HepG2 (cell line): ENCODE measurements at regions not wholly inside any gene's neighbourhood (a gene's known extent, or its start where the extent isn't known, plus 50 kb on each side); places are given as distances from the start of the nearest gene placed in this dataset.

Experiments
- ATAC-seq: fragments of 200-7000 bp; cut with Tn5 transposase; 3 replicates; pipeline ENCODE4 v1.9.1; 2020; ENCODE audit warnings: mild to moderate bottlenecking, moderate library complexity
- BruUV-seq: library from RNA; stranded (reverse); fragments of 400-500 nt; replicated peaks from 2 replicates; lab custom pipeline; 2021; lab: Mats Ljungman, UMichigan
- CTCF ChIA-PET: fragments of 300-600 bp; formaldehyde crosslinking; extraction: SDS; loops from one replicate; lab custom pipeline; 2021; ENCODE audit warnings: low total read pairs, inconsistent platforms, low intra/inter-chr PET ratio; lab: Yijun Ruan, JAX
- POLR2A ChIA-PET: fragments of 350-600 bp; sonication (Branson Sonifier 250); formaldehyde crosslinking; loops from one replicate; lab custom pipeline; 2020; ENCODE audit warnings: antibody characterized with exemption, inconsistent platforms; lab: Yijun Ruan, JAX
- DNase-seq: peaks from one replicate; pipeline ENCODE4 v3.0.0-alpha.2; 2015; ENCODE audit warnings: low spot score
- FAIRE-seq: peaks from 3 replicates; lab custom pipeline; 2011; peaks lifted over from hg19 to GRCh38; lab: Jason Lieb, UNC
- H2AFZ ChIP-seq: one replicate; pipeline ENCODE4 v1.6.1; 2011; ENCODE audit warnings: low read length, inconsistent platforms
- H3K27ac ChIP-seq: fragments of 300-600 bp; 3 replicates; pipeline ENCODE4 v1.8.0; 2011; ENCODE audit warnings: mixed run types, mild to moderate bottlenecking, mixed read lengths, low read length, inconsistent platforms; ENCODE audit not compliant: insufficient read depth; ENCODE audit errors: extremely low read length
- H3K27me3 ChIP-seq, 2 experiments: fragments of 200-600 bp in 1 of 2; 2 replicates in 1 of 2; 3 replicates in 1 of 2; pipeline versions ENCODE4 v1.6.0 to v1.8.0; 2011; ENCODE audit warnings: low read length in 2 of 2, mild to moderate bottlenecking in 2 of 2, moderate library complexity in 2 of 2, inconsistent platforms in 1 of 2; ENCODE audit not compliant: insufficient read depth in 2 of 2, control insufficient read depth in 1 of 2
- H3K36me3 ChIP-seq, 2 experiments: fragments of 200-600 bp in 1 of 2; replicated peaks in 1 of 2; 2 replicates in 1 of 2; 3 replicates in 1 of 2; pipeline versions ENCODE4 v1.5.1 to v1.8.0; 2011; ENCODE audit warnings: low read length in 2 of 2, inconsistent platforms in 1 of 2; ENCODE audit not compliant: insufficient read depth in 2 of 2, control insufficient read depth in 1 of 2
- H3K4me1 ChIP-seq: 2 replicates; pipeline ENCODE4 v1.5.1; 2012; ENCODE audit warnings: low read length, inconsistent platforms; ENCODE audit not compliant: insufficient read depth
- H3K4me2 ChIP-seq: 2 replicates; pipeline ENCODE4 v1.6.0; 2011; ENCODE audit warnings: low read depth, low read length, inconsistent platforms
- H3K4me3 ChIP-seq, 3 experiments: fragments of 200-600 bp in 1 of 3; sonication (generic), shearing (Covaris generic) in 1 of 3; replicated peaks in 1 of 3; 2 replicates each; pipeline ENCODE4 v1.5.1; 2011 to 2016; ENCODE audit warnings: low read length in 3 of 3, inconsistent platforms in 2 of 3, low read depth in 2 of 3, mild to moderate bottlenecking in 2 of 3, control low read depth in 1 of 3, mixed read lengths in 1 of 3; ENCODE audit not compliant: insufficient read depth in 1 of 3
- H3K79me2 ChIP-seq: one replicate; pipeline ENCODE4 v1.6.1; 2011; ENCODE audit warnings: low read length, inconsistent platforms; ENCODE audit not compliant: insufficient read depth
- H3K9ac ChIP-seq: 2 replicates; pipeline ENCODE4 v1.6.0; 2011; ENCODE audit warnings: mild to moderate bottlenecking, low read depth, low read length, inconsistent platforms; ENCODE audit not compliant: insufficient read depth
- H3K9me3 ChIP-seq: 2 replicates; pipeline ENCODE4 v1.5.1; 2012; ENCODE audit warnings: mild to moderate bottlenecking, low read length
- H4K20me1 ChIP-seq: 2 replicates; pipeline ENCODE4 v1.6.0; 2011; ENCODE audit warnings: inconsistent platforms, mild to moderate bottlenecking, low read length, moderate library complexity; ENCODE audit not compliant: insufficient read depth
- CEBPB ChIP-seq: IDR thresholded peaks from 2 replicates; pipeline ENCODE4 v1.6.1; 2011; ENCODE audit warnings: low read depth, low read length, improper control_type of control experiment, borderline replicate concordance
- KLF12 ChIP-seq: sonication (generic); formaldehyde crosslinking; IDR thresholded peaks from 2 replicates; pipeline ENCODE4 v1.4.0; 2020; ENCODE audit warnings: missing genetic modification reagents, borderline replicate concordance
- NR2F1 ChIP-seq, 2 experiments: fragments of 450-650 bp in 1 of 2; formaldehyde crosslinking in 1 of 2; IDR thresholded peaks; 2 replicates each; pipeline versions ENCODE4 v1.5.0 to v1.6.1; 2016 to 2020; ENCODE audit warnings: mild to moderate bottlenecking in 1 of 2, missing compliant biosample characterization in 1 of 2, missing genetic modification reagents in 1 of 2, moderate library complexity in 1 of 2
- ZBED4 ChIP-seq: sonication (generic); formaldehyde crosslinking; IDR thresholded peaks from 2 replicates; pipeline ENCODE4 v1.4.0; 2020; ENCODE audit warnings: missing genetic modification reagents, borderline replicate concordance
- ZNF253 ChIP-seq: sonication (generic); formaldehyde crosslinking; IDR thresholded peaks from 2 replicates; pipeline ENCODE4 v1.8.0; 2022; ENCODE audit warnings: mild to moderate bottlenecking, missing genetic modification reagents, borderline replicate concordance
- ZNF318 ChIP-seq: sonication (generic); formaldehyde crosslinking; IDR thresholded peaks from 2 replicates; pipeline ENCODE4 v1.4.0; 2020; ENCODE audit warnings: mild to moderate bottlenecking, missing genetic modification reagents
- ZNF781 ChIP-seq: sonication (generic); formaldehyde crosslinking; IDR thresholded peaks from 2 replicates; pipeline ENCODE4 v1.5.1; 2020; ENCODE audit warnings: borderline replicate concordance, mild to moderate bottlenecking, missing genetic modification reagents; ENCODE audit errors: not compliant biosample characterization
- ZNF790 ChIP-seq: sonication (generic); formaldehyde crosslinking; IDR thresholded peaks from 2 replicates; pipeline ENCODE4 v1.8.0; 2022; ENCODE audit warnings: missing genetic modification reagents, mild to moderate bottlenecking, borderline replicate concordance
- WGBS: methylation state at CpG from one replicate; pipeline ENCODE4 v1.1.6; 2017; ENCODE audit warnings: low lambda C conversion rate; 5-methylcytosine and 5-hydroxymethylcytosine counted together
- in situ Hi-C: cut with HindIII; loops from 2 replicates; pipeline ENCODE4 v1.10.0; 2017; ENCODE audit warnings: low pct_unique_long_range_greater_than_20kb; ENCODE audit not compliant: extremely low pct_ligation_motif_present
- intact Hi-C: fragments of 100-400 bp; cut with micrococcal nuclease; formaldehyde crosslinking; loops from one replicate; pipeline ENCODE4 v1.10.0; 2022; ENCODE audit not compliant: unreplicated experiment
- TF ChIP-seq, protein P1 (sequence below): IDR thresholded peaks from 2 replicates; pipeline ENCODE4 v1.6.1; 2016; ENCODE audit warnings: low read depth

GRCh38 chr5:96070622-96071225, 109.1 kb upstream of the ELL2 start:
- ChIA-PET POLR2A (no interaction called here), CTCF (no interaction called here)
- BruUV-seq = no TSS peak
- Histone ChIP-seq H3K9ac (no peak overlapping the region), H4K20me1 (no peaks in the 10 kb centered on the region), H2AFZ (no peak overlapping the region), H3K79me2 (no peaks in the 10 kb centered on the region), H3K9me3 (no peaks in the 10 kb centered on the region), H3K4me1 (peaks cover 41% of the 10 kb centered on the region), H3K27me3 (no peaks in the 10 kb centered on the region), H3K36me3 (no peaks in the 10 kb centered on the region), H3K4me2 (no peak overlapping the region), H3K4me3 (no peak overlapping the region), H3K27ac (no peak overlapping the region)
- FAIRE-seq (no peak), ATAC-seq (no peak), DNase-seq (no peak)
- intact Hi-C loops (no loop called here), in situ Hi-C loops (no loop called here)
- WGBS = 89% methylated on average over 5 of the region's 5 CpGs
- no peak for TF ChIP-seq ZNF781 (CRISPR knock-in tag)
- no peak for TF ChIP-seq ZNF790 (CRISPR knock-in tag)
- no peak for TF ChIP-seq ZNF253
- TF ChIP-seq, protein P1, sequence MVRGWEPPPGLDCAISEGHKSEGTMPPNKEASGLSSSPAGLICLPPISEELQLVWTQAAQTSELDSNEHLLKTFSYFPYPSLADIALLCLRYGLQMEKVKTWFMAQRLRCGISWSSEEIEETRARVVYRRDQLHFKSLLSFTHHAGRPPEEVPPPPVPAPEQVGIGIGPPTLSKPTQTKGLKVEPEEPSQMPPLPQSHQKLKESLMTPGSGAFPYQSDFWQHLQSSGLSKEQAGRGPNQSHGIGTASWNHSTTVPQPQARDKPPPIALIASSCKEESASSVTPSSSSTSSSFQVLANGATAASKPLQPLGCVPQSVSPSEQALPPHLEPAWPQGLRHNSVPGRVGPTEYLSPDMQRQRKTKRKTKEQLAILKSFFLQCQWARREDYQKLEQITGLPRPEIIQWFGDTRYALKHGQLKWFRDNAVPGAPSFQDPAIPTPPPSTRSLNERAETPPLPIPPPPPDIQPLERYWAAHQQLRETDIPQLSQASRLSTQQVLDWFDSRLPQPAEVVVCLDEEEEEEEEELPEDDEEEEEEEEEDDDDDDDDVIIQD (CRISPR knock-in tag) = peak; percentile 19; the same call in 1 of the 2 replicates
- TF ChIP-seq KLF12 (CRISPR knock-in tag) = no peak
- no peak for TF ChIP-seq NR2F1 (CRISPR knock-in tag; IDR thresholded peaks at IDR 0.05)
- TF ChIP-seq ZBED4 (CRISPR knock-in tag) = no peak
- peak; percentile 86 for TF ChIP-seq CEBPB
- TF ChIP-seq ZNF318 (CRISPR knock-in tag) = no peak
